WTC11 (cell line): ENCODE measurements at regions not wholly inside any gene's neighbourhood (a gene's known extent, or its start where the extent isn't known, plus 50 kb on each side); places are given as distances from the start of the nearest gene placed in this dataset.

ENCODE experiments used
- TEAD4 ChIP-seq: sonication (generic); formaldehyde crosslinking; IDR thresholded peaks from 2 replicates; pipeline ENCODE4 v1.8.0; 2022; ENCODE audit warnings: mild to moderate bottlenecking, missing genetic modification reagents
- TP53 ChIP-seq: sonication (generic); formaldehyde crosslinking; IDR thresholded peaks from 2 replicates; pipeline ENCODE4 v1.8.1; 2023; ENCODE audit warnings: mild to moderate bottlenecking, missing genetic modification reagents
- TF ChIP-seq, protein P1 (sequence below): sonication (generic); formaldehyde crosslinking; IDR thresholded peaks from 2 replicates; pipeline ENCODE4 v1.8.0; 2023; ENCODE audit warnings: mild to moderate bottlenecking, missing genetic modification reagents
- TF ChIP-seq, protein P2 (sequence below): fragments of 200-600 bp; IDR thresholded peaks from 2 replicates; pipeline ENCODE4 v1.8.0; 2022; ENCODE audit warnings: antibody characterized with exemption
- TF ChIP-seq, protein P3 (sequence below): sonication (generic); formaldehyde crosslinking; IDR thresholded peaks from 2 replicates; pipeline ENCODE4 v1.8.0; 2022; ENCODE audit warnings: mild to moderate bottlenecking, missing genetic modification reagents
- TF ChIP-seq, protein P4 (sequence below): sonication (generic); formaldehyde crosslinking; IDR thresholded peaks from 2 replicates; pipeline ENCODE4 v1.8.1; 2022; ENCODE audit warnings: low read depth, mild to moderate bottlenecking, moderate library complexity, missing genetic modification reagents, borderline replicate concordance
- TF ChIP-seq, protein P5 (sequence below): sonication (generic); formaldehyde crosslinking; IDR thresholded peaks from 2 replicates; pipeline ENCODE4 v1.8.1; 2023; ENCODE audit warnings: mild to moderate bottlenecking, missing genetic modification reagents

DNA sequence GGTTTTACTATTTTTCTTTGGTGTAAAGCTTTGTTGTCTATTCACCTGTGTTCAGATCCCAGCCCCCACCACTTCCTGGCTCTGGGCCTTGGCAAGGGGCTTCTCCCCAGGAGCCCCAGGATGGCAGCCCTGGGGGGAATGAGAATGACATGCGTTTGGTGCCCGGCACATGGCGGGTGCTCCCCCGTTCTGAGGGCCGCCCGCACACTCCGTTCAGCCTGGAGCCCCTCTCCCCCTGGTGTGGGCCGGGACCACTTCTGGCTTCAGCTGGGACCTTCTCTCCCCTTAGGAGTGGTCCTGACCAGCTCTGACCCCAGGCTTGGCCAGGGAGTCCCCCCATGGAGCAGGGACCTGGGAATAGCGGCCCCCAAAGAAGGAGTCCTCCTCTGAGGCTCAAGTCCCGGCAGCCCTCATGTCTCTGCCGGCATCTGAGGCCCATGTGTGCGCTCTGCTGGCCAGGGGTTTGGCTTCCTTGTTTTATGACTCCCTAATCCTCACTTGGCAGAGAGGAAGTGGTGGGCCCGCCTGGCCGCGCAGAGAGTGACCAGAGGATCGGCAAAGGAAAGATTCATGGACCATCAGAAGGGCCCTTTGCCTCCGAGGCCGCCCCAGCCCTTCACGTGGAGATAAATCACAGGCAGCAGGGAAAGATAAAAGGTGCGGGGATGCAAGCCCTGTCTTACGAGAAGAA, 57.0 kb upstream of the LMX1B start:
- TF ChIP-seq, protein P1, sequence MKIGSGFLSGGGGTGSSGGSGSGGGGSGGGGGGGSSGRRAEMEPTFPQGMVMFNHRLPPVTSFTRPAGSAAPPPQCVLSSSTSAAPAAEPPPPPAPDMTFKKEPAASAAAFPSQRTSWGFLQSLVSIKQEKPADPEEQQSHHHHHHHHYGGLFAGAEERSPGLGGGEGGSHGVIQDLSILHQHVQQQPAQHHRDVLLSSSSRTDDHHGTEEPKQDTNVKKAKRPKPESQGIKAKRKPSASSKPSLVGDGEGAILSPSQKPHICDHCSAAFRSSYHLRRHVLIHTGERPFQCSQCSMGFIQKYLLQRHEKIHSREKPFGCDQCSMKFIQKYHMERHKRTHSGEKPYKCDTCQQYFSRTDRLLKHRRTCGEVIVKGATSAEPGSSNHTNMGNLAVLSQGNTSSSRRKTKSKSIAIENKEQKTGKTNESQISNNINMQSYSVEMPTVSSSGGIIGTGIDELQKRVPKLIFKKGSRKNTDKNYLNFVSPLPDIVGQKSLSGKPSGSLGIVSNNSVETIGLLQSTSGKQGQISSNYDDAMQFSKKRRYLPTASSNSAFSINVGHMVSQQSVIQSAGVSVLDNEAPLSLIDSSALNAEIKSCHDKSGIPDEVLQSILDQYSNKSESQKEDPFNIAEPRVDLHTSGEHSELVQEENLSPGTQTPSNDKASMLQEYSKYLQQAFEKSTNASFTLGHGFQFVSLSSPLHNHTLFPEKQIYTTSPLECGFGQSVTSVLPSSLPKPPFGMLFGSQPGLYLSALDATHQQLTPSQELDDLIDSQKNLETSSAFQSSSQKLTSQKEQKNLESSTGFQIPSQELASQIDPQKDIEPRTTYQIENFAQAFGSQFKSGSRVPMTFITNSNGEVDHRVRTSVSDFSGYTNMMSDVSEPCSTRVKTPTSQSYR = no peak
- TF ChIP-seq, protein P2, sequence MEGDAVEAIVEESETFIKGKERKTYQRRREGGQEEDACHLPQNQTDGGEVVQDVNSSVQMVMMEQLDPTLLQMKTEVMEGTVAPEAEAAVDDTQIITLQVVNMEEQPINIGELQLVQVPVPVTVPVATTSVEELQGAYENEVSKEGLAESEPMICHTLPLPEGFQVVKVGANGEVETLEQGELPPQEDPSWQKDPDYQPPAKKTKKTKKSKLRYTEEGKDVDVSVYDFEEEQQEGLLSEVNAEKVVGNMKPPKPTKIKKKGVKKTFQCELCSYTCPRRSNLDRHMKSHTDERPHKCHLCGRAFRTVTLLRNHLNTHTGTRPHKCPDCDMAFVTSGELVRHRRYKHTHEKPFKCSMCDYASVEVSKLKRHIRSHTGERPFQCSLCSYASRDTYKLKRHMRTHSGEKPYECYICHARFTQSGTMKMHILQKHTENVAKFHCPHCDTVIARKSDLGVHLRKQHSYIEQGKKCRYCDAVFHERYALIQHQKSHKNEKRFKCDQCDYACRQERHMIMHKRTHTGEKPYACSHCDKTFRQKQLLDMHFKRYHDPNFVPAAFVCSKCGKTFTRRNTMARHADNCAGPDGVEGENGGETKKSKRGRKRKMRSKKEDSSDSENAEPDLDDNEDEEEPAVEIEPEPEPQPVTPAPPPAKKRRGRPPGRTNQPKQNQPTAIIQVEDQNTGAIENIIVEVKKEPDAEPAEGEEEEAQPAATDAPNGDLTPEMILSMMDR = no peak
- TF ChIP-seq TEAD4 (CRISPR knock-in tag) (no peak), TP53 (no peak)
- TF ChIP-seq, protein P3, sequence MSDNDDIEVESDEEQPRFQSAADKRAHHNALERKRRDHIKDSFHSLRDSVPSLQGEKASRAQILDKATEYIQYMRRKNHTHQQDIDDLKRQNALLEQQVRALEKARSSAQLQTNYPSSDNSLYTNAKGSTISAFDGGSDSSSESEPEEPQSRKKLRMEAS (CRISPR knock-in tag) = no peak
- TF ChIP-seq, protein P4, sequence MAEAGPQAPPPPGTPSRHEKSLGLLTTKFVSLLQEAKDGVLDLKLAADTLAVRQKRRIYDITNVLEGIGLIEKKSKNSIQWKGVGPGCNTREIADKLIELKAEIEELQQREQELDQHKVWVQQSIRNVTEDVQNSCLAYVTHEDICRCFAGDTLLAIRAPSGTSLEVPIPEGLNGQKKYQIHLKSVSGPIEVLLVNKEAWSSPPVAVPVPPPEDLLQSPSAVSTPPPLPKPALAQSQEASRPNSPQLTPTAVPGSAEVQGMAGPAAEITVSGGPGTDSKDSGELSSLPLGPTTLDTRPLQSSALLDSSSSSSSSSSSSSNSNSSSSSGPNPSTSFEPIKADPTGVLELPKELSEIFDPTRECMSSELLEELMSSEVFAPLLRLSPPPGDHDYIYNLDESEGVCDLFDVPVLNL (CRISPR knock-in tag) = no peak
- TF ChIP-seq, protein P5, sequence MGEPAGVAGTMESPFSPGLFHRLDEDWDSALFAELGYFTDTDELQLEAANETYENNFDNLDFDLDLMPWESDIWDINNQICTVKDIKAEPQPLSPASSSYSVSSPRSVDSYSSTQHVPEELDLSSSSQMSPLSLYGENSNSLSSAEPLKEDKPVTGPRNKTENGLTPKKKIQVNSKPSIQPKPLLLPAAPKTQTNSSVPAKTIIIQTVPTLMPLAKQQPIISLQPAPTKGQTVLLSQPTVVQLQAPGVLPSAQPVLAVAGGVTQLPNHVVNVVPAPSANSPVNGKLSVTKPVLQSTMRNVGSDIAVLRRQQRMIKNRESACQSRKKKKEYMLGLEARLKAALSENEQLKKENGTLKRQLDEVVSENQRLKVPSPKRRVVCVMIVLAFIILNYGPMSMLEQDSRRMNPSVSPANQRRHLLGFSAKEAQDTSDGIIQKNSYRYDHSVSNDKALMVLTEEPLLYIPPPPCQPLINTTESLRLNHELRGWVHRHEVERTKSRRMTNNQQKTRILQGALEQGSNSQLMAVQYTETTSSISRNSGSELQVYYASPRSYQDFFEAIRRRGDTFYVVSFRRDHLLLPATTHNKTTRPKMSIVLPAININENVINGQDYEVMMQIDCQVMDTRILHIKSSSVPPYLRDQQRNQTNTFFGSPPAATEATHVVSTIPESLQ = no peak
